Liver (tissue), 8 donors: ENCODE measurements at regions not wholly inside any gene's neighbourhood (a gene's known extent, or its start where the extent isn't known, plus 50 kb on each side); places are given as distances from the start of the nearest gene placed in this dataset.

Source experiments
- DNase-seq: peaks from one replicate; pipeline ENCODE4 v3.0.0-alpha.2; 2017; ENCODE audit warnings: low spot score
- H3K27ac ChIP-seq, 2 donors: one replicate each; pipeline ENCODE4 v1.7.0; 2013; ENCODE audit warnings: inconsistent platforms in 2 of 2, low read length in 2 of 2, control low read depth in 1 of 2, low read depth in 1 of 2, mild to moderate bottlenecking in 1 of 2
- H3K27me3 ChIP-seq, 4 donors: one replicate each; pipeline versions ENCODE4 v1.6.1 to v1.7.0; 2013; ENCODE audit warnings: low read length in 3 of 4, inconsistent platforms in 1 of 4, mild to moderate bottlenecking in 1 of 4, moderate library complexity in 1 of 4; ENCODE audit not compliant: control insufficient read depth in 4 of 4, insufficient read depth in 4 of 4
- H3K36me3 ChIP-seq, 4 donors: one replicate each; pipeline versions ENCODE4 v1.6.1 to v1.7.0; 2013; ENCODE audit warnings: low read length in 3 of 4, mild to moderate bottlenecking in 3 of 4, low read depth in 1 of 4, moderate library complexity in 1 of 4; ENCODE audit not compliant: control insufficient read depth in 4 of 4, insufficient read depth in 3 of 4
- H3K4me1 ChIP-seq, 4 donors: one replicate each; pipeline versions ENCODE4 v1.6.1 to v1.7.0; 2013; ENCODE audit warnings: low read length in 3 of 4, mild to moderate bottlenecking in 3 of 4, moderate library complexity in 1 of 4; ENCODE audit not compliant: control insufficient read depth in 4 of 4, insufficient read depth in 4 of 4
- H3K4me3 ChIP-seq, 3 donors: one replicate each; pipeline versions ENCODE4 v1.6.1 to v1.7.0; 2013; ENCODE audit warnings: low read length in 3 of 3, control low read depth in 1 of 3, low read depth in 1 of 3, mild to moderate bottlenecking in 1 of 3
- H3K9ac ChIP-seq, 2 donors: one replicate each; pipeline ENCODE4 v1.7.0; 2013; ENCODE audit warnings: low read length in 2 of 2, mild to moderate bottlenecking in 2 of 2, moderate library complexity in 2 of 2, control low read depth in 1 of 2, low read depth in 1 of 2
- H3K9me3 ChIP-seq, 4 donors: one replicate each; pipeline versions ENCODE4 v1.6.1 to v1.7.0; 2013; ENCODE audit warnings: low read length in 3 of 4; ENCODE audit not compliant: control insufficient read depth in 4 of 4
- ATF3 ChIP-seq: IDR thresholded peaks from 2 replicates; pipeline ENCODE4 v1.6.1; 2016; ENCODE audit warnings: antibody characterized with exemption
- CTCF ChIP-seq: fragments of 150-350 bp; IDR thresholded peaks from 2 replicates; pipeline ENCODE4 v1.5.1; 2017; ENCODE audit warnings: improper control_type of control experiment, low read depth, low read length; ENCODE audit not compliant: missing input control
- EGR1 ChIP-seq, 2 donors: IDR thresholded peaks; 2 replicates each; pipeline ENCODE4 v1.6.1; 2016 to 2018; ENCODE audit warnings: antibody characterized with exemption in 2 of 2, low read depth in 2 of 2
- FOXA1 ChIP-seq: IDR thresholded peaks from 2 replicates; pipeline ENCODE4 v1.6.1; 2016; ENCODE audit warnings: antibody characterized with exemption
- FOXA2 ChIP-seq: IDR thresholded peaks from 2 replicates; pipeline ENCODE4 v1.6.1; 2016; ENCODE audit warnings: antibody characterized with exemption
- GABPA ChIP-seq, 2 donors: IDR thresholded peaks in 1 of 2; conservative IDR thresholded peaks in 1 of 2; 2 replicates each; pipeline ENCODE4 v1.6.1; 2016; ENCODE audit warnings: antibody characterized with exemption in 2 of 2, mild to moderate bottlenecking in 1 of 2, moderate library complexity in 1 of 2
- JUND ChIP-seq, 2 donors: IDR thresholded peaks; 2 replicates each; pipeline ENCODE4 v1.6.1; 2016; ENCODE audit warnings: antibody characterized with exemption in 2 of 2
- MAX ChIP-seq: IDR thresholded peaks from 2 replicates; pipeline ENCODE4 v1.6.1; 2016; ENCODE audit warnings: antibody characterized with exemption
- NR2F2 ChIP-seq: IDR thresholded peaks from 2 replicates; pipeline ENCODE4 v1.6.1; 2016; ENCODE audit warnings: antibody characterized with exemption
- RAD21 ChIP-seq, 2 donors: IDR thresholded peaks; 2 replicates each; pipeline ENCODE4 v1.6.1; 2016; ENCODE audit warnings: antibody characterized with exemption in 2 of 2, mild to moderate bottlenecking in 2 of 2
- REST ChIP-seq: IDR thresholded peaks from 2 replicates; pipeline ENCODE4 v1.6.1; 2016; ENCODE audit warnings: antibody characterized with exemption, mild to moderate bottlenecking
- RXRA ChIP-seq, 2 donors: IDR thresholded peaks; 2 replicates each; pipeline ENCODE4 v1.6.1; 2017 to 2018; ENCODE audit warnings: antibody characterized with exemption in 2 of 2, mild to moderate bottlenecking in 1 of 2
- TAF1 ChIP-seq: conservative IDR thresholded peaks from 2 replicates; pipeline ENCODE4 v1.6.1; 2016; ENCODE audit warnings: antibody characterized with exemption, mild to moderate bottlenecking
- YY1 ChIP-seq: IDR thresholded peaks from 2 replicates; pipeline ENCODE4 v1.6.1; 2016; ENCODE audit warnings: antibody characterized with exemption, mild to moderate bottlenecking
- ZBTB33 ChIP-seq: IDR thresholded peaks from 2 replicates; pipeline ENCODE4 v1.6.1; 2016; ENCODE audit warnings: antibody characterized with exemption
- WGBS: extraction: QIAGEN DNeasy Blood & Tissue Kit; methylation state at CpG from one replicate; pipeline ENCODE4 v1.1.7; 2013; 5-methylcytosine and 5-hydroxymethylcytosine counted together
- donor health status: healthy.
- donor health status: healthy.
- donor health status: healthy.
- donor health status: healthy.
- donor health status: healthy.

- H3K27ac ChIP-seq: no peak overlapping the region
- peaks cover 0 to 4% (median 0%) of the 10 kb centered on the region in 4 donors for H3K27me3 ChIP-seq
- DNase-seq: no peak
- no peak for TF ChIP-seq FOXA2
- H3K4me1 ChIP-seq: no peaks in the 10 kb centered on the region
- no peak overlapping the region for H3K9ac ChIP-seq
- no peak overlapping the region for H3K4me3 ChIP-seq
- WGBS: 81% methylated on average over 5 of the region's 5 CpGs
- H3K9me3 ChIP-seq: no peaks in the 10 kb centered on the region
- H3K36me3 ChIP-seq: no peaks in the 10 kb centered on the region
Observed at GRCh38 chr18:28284132-28284531, 107.2 kb upstream of the CDH2 start.

GRCh38 chr18:28281400-28281799 lies 104.5 kb upstream of the CDH2 start:
- H3K36me3 ChIP-seq: no peaks in the 10 kb centered on the region
- H3K4me3 ChIP-seq: no peak overlapping the region
- H3K9ac ChIP-seq: no peak overlapping the region
- no peak for DNase-seq
- no peaks in the 10 kb centered on the region for H3K4me1 ChIP-seq
- no peaks in the 10 kb centered on the region for H3K9me3 ChIP-seq
- no peak for TF ChIP-seq FOXA1
- no peak for TF ChIP-seq EGR1 (IDR thresholded peaks at IDR 0.05; ENCODE audit: low read depth in 2 of 2)
- TF ChIP-seq YY1: no peak
- TF ChIP-seq FOXA2: no peak
- TF ChIP-seq NR2F2: no peak
- TF ChIP-seq MAX: no peak
- TF ChIP-seq GABPA (IDR thresholded peaks at IDR 0.05 in 1 of 2, conservative IDR thresholded peaks at IDR 0.05 in 1 of 2): no peak
- TF ChIP-seq ATF3: no peak
- TF ChIP-seq CTCF: no peak
- TF ChIP-seq REST: no peak
- no peak for TF ChIP-seq TAF1
- no peak for TF ChIP-seq RXRA (IDR thresholded peaks at IDR 0.05)
- H3K27ac ChIP-seq: no peak overlapping the region
- WGBS: 55% methylated on average over 2 of the region's 2 CpGs
- peaks cover 0 to 4% (median 0%) of the 10 kb centered on the region in 4 donors for H3K27me3 ChIP-seq

- Histone ChIP-seq H3K4me3 (no peak overlapping the region), H3K36me3 (no peaks in the 10 kb centered on the region), H3K27me3 (peaks cover 0 to 3% (median 0%) of the 10 kb centered on the region in 4 donors), H3K27ac (no peak overlapping the region), H3K4me1 (no peaks in the 10 kb centered on the region), H3K9me3 (peaks cover 0 to 3% (median 0%) of the 10 kb centered on the region in 4 donors), H3K9ac (no peak overlapping the region)
- 88% methylated on average over 2 of the region's 2 CpGs for WGBS
- DNase-seq: no peak
- TF ChIP-seq TAF1 (no peak), NR2F2 (no peak), ZBTB33 (no peak), RAD21 (IDR thresholded peaks at IDR 0.05) (no peak), REST (no peak), ATF3 (no peak), JUND (IDR thresholded peaks at IDR 0.05) (no peak), RXRA (IDR thresholded peaks at IDR 0.05) (no peak)
Observed at GRCh38 chr18:28269750-28270149, 92.8 kb upstream of the CDH2 start.
